ENCODE measurements at regions not wholly inside any gene's neighbourhood (a gene's known extent, or its start where the extent isn't known, plus 50 kb on each side); places are given as distances from the start of the nearest gene placed in this dataset.

DNA sequence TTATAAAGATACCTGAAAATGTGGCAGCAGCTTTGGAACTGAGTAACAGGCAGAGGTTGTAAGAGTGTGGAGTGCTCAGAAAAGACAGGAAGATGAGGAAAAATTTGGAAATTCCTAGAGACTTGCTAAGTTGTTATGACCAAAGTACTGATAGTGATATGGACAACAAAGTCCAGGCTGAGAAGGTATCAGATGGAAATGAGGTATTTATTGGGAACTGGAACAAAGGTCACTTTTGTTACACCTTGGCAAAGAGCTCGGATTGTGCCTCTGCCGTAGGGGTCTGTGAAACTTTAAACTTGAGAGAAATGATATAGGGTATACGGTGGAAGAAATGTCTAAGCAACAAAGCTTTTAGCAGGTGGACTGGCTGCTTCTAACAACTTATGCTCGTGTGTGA lies 419.9 kb downstream of the PCDH17 start:
- Histone ChIP-seq H3K27ac (ENCODE audit: low read depth, low read length) (no peak overlapping the region), H3K4me3 (ENCODE audit: low read depth in 1 of 2, low read length in 2 of 2) (no peak overlapping the region), H3K4me1 (ENCODE audit: insufficient read depth, low read length) (no peaks in the 10 kb centered on the region), H3K36me3 (ENCODE audit: insufficient read depth, low read length) (no peaks in the 10 kb centered on the region), H3K9me3 (ENCODE audit: low read length) (no peaks in the 10 kb centered on the region), H3K9ac (ENCODE audit: low read length) (no peak overlapping the region), H3K27me3 (ENCODE audit: control insufficient read depth in 1 of 2, insufficient read depth in 2 of 2, low read length in 2 of 2) (no peaks in the 10 kb centered on the region)

- H3K27ac ChIP-seq (ENCODE audit: low read depth, low read length), result no peak overlapping the region
- no peak overlapping the region for H3K9ac ChIP-seq (ENCODE audit: low read length)
- no peaks in the 10 kb centered on the region for H3K4me1 ChIP-seq (ENCODE audit: insufficient read depth, low read length)
- no peaks in the 10 kb centered on the region for H3K36me3 ChIP-seq (ENCODE audit: insufficient read depth, low read length)
- no peaks in the 10 kb centered on the region for H3K27me3 ChIP-seq (ENCODE audit: control insufficient read depth in 1 of 2, insufficient read depth in 2 of 2, low read length in 2 of 2)
- H3K4me3 ChIP-seq (ENCODE audit: low read depth in 1 of 2, low read length in 2 of 2), result no peak overlapping the region
- no peaks in the 10 kb centered on the region for H3K9me3 ChIP-seq (ENCODE audit: low read length)
Measured at GRCh38 chr13:58051807-58052375, 420.3 kb downstream of the PCDH17 start.

DNA sequence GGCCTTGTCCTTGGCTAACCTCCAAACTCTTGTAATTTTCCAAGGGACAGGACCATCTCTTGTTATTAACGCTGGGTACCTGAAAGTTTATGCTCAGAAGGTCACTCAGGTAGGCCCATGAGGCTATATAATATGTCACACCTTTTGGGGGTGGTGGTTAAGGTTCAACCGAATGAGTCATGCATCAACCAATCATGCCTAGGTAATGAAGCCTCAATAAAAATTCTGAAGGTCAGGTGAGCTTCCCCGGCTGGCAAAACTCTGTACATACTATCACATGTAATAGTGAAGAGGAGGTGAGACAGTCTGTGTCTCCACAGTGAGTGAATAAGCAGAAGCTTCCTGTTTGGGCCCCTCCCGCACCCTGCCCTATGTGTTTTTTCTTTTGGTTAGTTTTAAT lies 424.9 kb downstream of the PCDH17 start:
- Histone ChIP-seq H3K9me3 (ENCODE audit: low read length) (no peaks in the 10 kb centered on the region), H3K27ac (ENCODE audit: low read depth, low read length) (no peak overlapping the region), H3K4me1 (ENCODE audit: insufficient read depth, low read length) (no peaks in the 10 kb centered on the region), H3K4me3 (ENCODE audit: low read depth in 1 of 2, low read length in 2 of 2) (no peak overlapping the region), H3K36me3 (ENCODE audit: insufficient read depth, low read length) (no peaks in the 10 kb centered on the region), H3K9ac (ENCODE audit: low read length) (no peak overlapping the region), H3K27me3 (ENCODE audit: control insufficient read depth in 1 of 2, insufficient read depth in 2 of 2, low read length in 2 of 2) (no peaks in the 10 kb centered on the region)

GRCh38 chr13:58059624-58060023 lies 428.1 kb downstream of the PCDH17 start:
- no peak overlapping the region for H3K27ac ChIP-seq (ENCODE audit: low read depth, low read length)
- no peaks in the 10 kb centered on the region for H3K4me1 ChIP-seq (ENCODE audit: insufficient read depth, low read length)
- H3K9ac ChIP-seq (ENCODE audit: low read length), result no peak overlapping the region
- no peaks in the 10 kb centered on the region for H3K27me3 ChIP-seq (ENCODE audit: control insufficient read depth in 1 of 2, insufficient read depth in 2 of 2, low read length in 2 of 2)
- H3K4me3 ChIP-seq (ENCODE audit: low read depth in 1 of 2, low read length in 2 of 2), result no peak overlapping the region
- no peaks in the 10 kb centered on the region for H3K36me3 ChIP-seq (ENCODE audit: insufficient read depth, low read length)
- no peaks in the 10 kb centered on the region for H3K9me3 ChIP-seq (ENCODE audit: low read length)

- Histone ChIP-seq H3K9ac (ENCODE audit: low read length) (no peak overlapping the region), H3K36me3 (ENCODE audit: insufficient read depth, low read length) (no peaks in the 10 kb centered on the region), H3K27me3 (ENCODE audit: control insufficient read depth in 1 of 2, insufficient read depth in 2 of 2, low read length in 2 of 2) (no peaks in the 10 kb centered on the region), H3K4me3 (ENCODE audit: low read depth in 1 of 2, low read length in 2 of 2) (no peak overlapping the region), H3K9me3 (ENCODE audit: low read length) (no peaks in the 10 kb centered on the region), H3K4me1 (ENCODE audit: insufficient read depth, low read length) (no peaks in the 10 kb centered on the region), H3K27ac (ENCODE audit: low read depth, low read length) (no peak overlapping the region)
Measured at GRCh38 chr13:58080806-58081205, 449.3 kb downstream of the PCDH17 start.

GRCh38 chr13:58081301-58081820 lies 449.8 kb downstream of the PCDH17 start:
- no peak overlapping the region for H3K27ac ChIP-seq (ENCODE audit: low read depth, low read length)
- no peak overlapping the region for H3K9ac ChIP-seq (ENCODE audit: low read length)
- H3K9me3 ChIP-seq (ENCODE audit: low read length), result no peaks in the 10 kb centered on the region
- H3K27me3 ChIP-seq (ENCODE audit: control insufficient read depth in 1 of 2, insufficient read depth in 2 of 2, low read length in 2 of 2), result no peaks in the 10 kb centered on the region
- no peak overlapping the region for H3K4me3 ChIP-seq (ENCODE audit: low read depth in 1 of 2, low read length in 2 of 2)
- H3K36me3 ChIP-seq (ENCODE audit: insufficient read depth, low read length), result no peaks in the 10 kb centered on the region
- H3K4me1 ChIP-seq (ENCODE audit: insufficient read depth, low read length), result no peaks in the 10 kb centered on the region

DNA sequence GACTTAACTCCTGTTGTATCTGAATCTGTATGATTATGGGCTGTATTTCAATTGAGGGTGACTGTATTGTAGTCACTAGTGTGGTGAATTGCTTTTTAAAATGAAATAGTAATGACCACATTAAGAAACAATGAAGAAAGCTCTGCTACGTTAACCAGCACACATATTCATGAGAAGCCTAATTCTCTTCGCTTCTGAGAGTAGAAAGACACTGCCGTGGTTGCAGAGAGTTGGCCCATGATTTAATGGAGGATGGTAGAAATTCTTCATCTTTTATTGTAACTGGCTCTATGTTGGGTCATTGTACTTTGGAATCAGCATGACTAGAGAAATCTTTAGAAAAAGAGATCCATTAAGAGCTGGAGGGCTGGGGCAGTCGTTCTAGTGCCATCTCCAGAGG lies 451.5 kb downstream of the PCDH17 start:
- Histone ChIP-seq H3K4me3 (ENCODE audit: low read depth in 1 of 2, low read length in 2 of 2) (no peak overlapping the region), H3K4me1 (ENCODE audit: insufficient read depth, low read length) (no peaks in the 10 kb centered on the region), H3K27me3 (ENCODE audit: control insufficient read depth in 1 of 2, insufficient read depth in 2 of 2, low read length in 2 of 2) (no peaks in the 10 kb centered on the region), H3K9me3 (ENCODE audit: low read length) (no peaks in the 10 kb centered on the region), H3K9ac (ENCODE audit: low read length) (no peak overlapping the region), H3K36me3 (ENCODE audit: insufficient read depth, low read length) (no peaks in the 10 kb centered on the region), H3K27ac (ENCODE audit: low read depth, low read length) (no peak overlapping the region)

- H3K4me3 ChIP-seq (ENCODE audit: low read depth in 1 of 2, low read length in 2 of 2), result no peak overlapping the region
- H3K27me3 ChIP-seq (ENCODE audit: control insufficient read depth in 1 of 2, insufficient read depth in 2 of 2, low read length in 2 of 2), result no peaks in the 10 kb centered on the region
- H3K27ac ChIP-seq (ENCODE audit: low read depth, low read length), result no peak overlapping the region
- no peaks in the 10 kb centered on the region for H3K9me3 ChIP-seq (ENCODE audit: low read length)
- H3K9ac ChIP-seq (ENCODE audit: low read length), result no peak overlapping the region
- no peaks in the 10 kb centered on the region for H3K36me3 ChIP-seq (ENCODE audit: insufficient read depth, low read length)
- H3K4me1 ChIP-seq (ENCODE audit: insufficient read depth, low read length), result no peaks in the 10 kb centered on the region
Measured at GRCh38 chr13:58085274-58085673, 453.7 kb downstream of the PCDH17 start.

DNA sequence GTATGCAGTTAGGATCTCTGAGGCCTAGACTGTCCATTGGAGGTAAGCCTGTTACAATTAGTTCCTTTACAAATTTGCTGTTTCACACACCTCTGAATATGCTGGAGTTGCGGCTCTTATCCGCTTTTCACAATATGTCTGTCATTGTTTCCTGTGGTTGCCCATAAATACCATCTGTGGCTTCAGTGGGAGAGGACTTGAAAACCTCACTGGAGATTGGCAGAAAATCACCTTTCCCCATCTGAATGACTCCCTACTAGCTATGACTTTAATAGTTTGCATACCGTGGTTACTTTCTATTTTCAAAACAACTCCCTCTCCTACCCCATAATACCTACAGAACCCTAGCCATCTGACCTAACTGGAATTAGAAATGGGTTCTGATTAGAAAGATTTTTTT lies 454.3 kb downstream of the PCDH17 start:
- H3K9me3 ChIP-seq (ENCODE audit: low read length), result no peaks in the 10 kb centered on the region
- H3K27ac ChIP-seq (ENCODE audit: low read depth, low read length), result no peak overlapping the region
- no peak overlapping the region for H3K9ac ChIP-seq (ENCODE audit: low read length)
- no peak overlapping the region for H3K4me3 ChIP-seq (ENCODE audit: low read depth in 1 of 2, low read length in 2 of 2)
- no peaks in the 10 kb centered on the region for H3K36me3 ChIP-seq (ENCODE audit: insufficient read depth, low read length)
- no peaks in the 10 kb centered on the region for H3K4me1 ChIP-seq (ENCODE audit: insufficient read depth, low read length)
- H3K27me3 ChIP-seq (ENCODE audit: control insufficient read depth in 1 of 2, insufficient read depth in 2 of 2, low read length in 2 of 2), result no peaks in the 10 kb centered on the region

DNA sequence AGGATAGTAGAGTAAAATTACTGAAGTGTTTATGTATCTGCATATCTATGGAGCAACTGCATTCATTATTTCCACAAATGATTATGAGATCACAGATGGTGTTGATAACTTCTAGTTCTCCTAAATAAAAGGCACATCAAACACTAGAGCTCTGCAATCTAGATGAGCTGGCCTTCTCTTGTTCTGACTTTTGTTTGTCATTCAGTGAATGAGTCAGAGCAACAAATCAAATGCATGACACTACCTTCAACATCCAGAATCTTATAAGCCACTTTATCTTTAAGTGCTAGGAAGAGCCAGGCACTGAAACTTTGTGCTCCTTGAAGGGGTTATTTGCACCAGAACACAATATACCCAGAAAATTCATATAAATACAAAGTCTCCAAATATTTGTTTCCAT lies 456.0 kb downstream of the PCDH17 start:
- Histone ChIP-seq H3K9me3 (ENCODE audit: low read length) (no peaks in the 10 kb centered on the region), H3K36me3 (ENCODE audit: insufficient read depth, low read length) (no peaks in the 10 kb centered on the region), H3K9ac (ENCODE audit: low read length) (no peak overlapping the region), H3K27ac (ENCODE audit: low read depth, low read length) (no peak overlapping the region), H3K4me3 (ENCODE audit: low read depth in 1 of 2, low read length in 2 of 2) (no peak overlapping the region), H3K27me3 (ENCODE audit: control insufficient read depth in 1 of 2, insufficient read depth in 2 of 2, low read length in 2 of 2) (no peaks in the 10 kb centered on the region), H3K4me1 (ENCODE audit: insufficient read depth, low read length) (no peaks in the 10 kb centered on the region)

DNA sequence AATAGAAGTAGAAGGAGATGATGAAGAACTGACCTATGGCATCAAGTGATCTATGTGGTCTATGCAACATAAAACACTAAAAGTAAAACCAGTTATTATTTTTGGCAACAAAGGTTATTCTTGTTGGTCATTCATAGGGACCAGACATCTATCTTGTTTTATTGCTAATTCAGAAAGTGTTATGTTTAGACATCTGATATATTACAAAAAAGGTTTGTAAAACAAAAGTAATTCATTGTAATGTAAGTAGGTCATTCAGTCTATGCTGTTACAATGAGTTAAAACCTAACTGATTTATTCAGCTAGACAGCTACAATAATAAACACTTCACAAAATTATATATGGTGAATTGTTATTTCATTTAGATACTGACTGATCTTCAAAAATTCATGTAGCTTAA lies 461.9 kb downstream of the PCDH17 start:
- no peaks in the 10 kb centered on the region for H3K9me3 ChIP-seq (ENCODE audit: low read length)
- no peaks in the 10 kb centered on the region for H3K27me3 ChIP-seq (ENCODE audit: control insufficient read depth in 1 of 2, insufficient read depth in 2 of 2, low read length in 2 of 2)
- no peak overlapping the region for H3K9ac ChIP-seq (ENCODE audit: low read length)
- H3K27ac ChIP-seq (ENCODE audit: low read depth, low read length), result no peak overlapping the region
- H3K36me3 ChIP-seq (ENCODE audit: insufficient read depth, low read length), result no peaks in the 10 kb centered on the region
- no peaks in the 10 kb centered on the region for H3K4me1 ChIP-seq (ENCODE audit: insufficient read depth, low read length)
- no peak overlapping the region for H3K4me3 ChIP-seq (ENCODE audit: low read depth in 1 of 2, low read length in 2 of 2)

GRCh38 chr13:58097831-58098230 lies 466.3 kb downstream of the PCDH17 start:
- no peaks in the 10 kb centered on the region for H3K4me1 ChIP-seq (ENCODE audit: insufficient read depth, low read length)
- H3K27ac ChIP-seq (ENCODE audit: low read depth, low read length), result no peak overlapping the region
- H3K9ac ChIP-seq (ENCODE audit: low read length), result no peak overlapping the region
- no peaks in the 10 kb centered on the region for H3K27me3 ChIP-seq (ENCODE audit: control insufficient read depth in 1 of 2, insufficient read depth in 2 of 2, low read length in 2 of 2)
- H3K4me3 ChIP-seq (ENCODE audit: low read depth in 1 of 2, low read length in 2 of 2), result no peak overlapping the region
- no peaks in the 10 kb centered on the region for H3K9me3 ChIP-seq (ENCODE audit: low read length)
- no peaks in the 10 kb centered on the region for H3K36me3 ChIP-seq (ENCODE audit: insufficient read depth, low read length)
